MM.1S (cell line): ENCODE measurements at regions not wholly inside any gene's neighbourhood (a gene's known extent, or its start where the extent isn't known, plus 50 kb on each side); places are given as distances from the start of the nearest gene placed in this dataset.

ENCODE experiments used
- DNase-seq: peaks from one replicate; pipeline ENCODE4 v3.0.0-alpha.2; 2015
- H2AFZ ChIP-seq: fragments of 300-600 bp; sonication (generic); 2 replicates; pipeline ENCODE4 v1.6.0; 2016; ENCODE audit warnings: antibody characterized with exemption, low read length
- H3F3A ChIP-seq: fragments of 300-600 bp; sonication (generic); 2 replicates; pipeline ENCODE4 v1.6.1; 2016; ENCODE audit warnings: mild to moderate bottlenecking, antibody characterized with exemption, low read length, moderate library complexity, mixed read lengths; ENCODE audit not compliant: insufficient read depth
- H3K27ac ChIP-seq: fragments of 300-600 bp; sonication (generic); 2 replicates; pipeline ENCODE4 v1.5.1; 2016; ENCODE audit warnings: mild to moderate bottlenecking, low read length
- H3K27me3 ChIP-seq: fragments of 300-600 bp; sonication (generic); replicated peaks from 2 replicates; pipeline ENCODE4 v1.6.0; 2016; ENCODE audit warnings: low read length; ENCODE audit not compliant: insufficient read depth
- H3K36me3 ChIP-seq: fragments of 300-600 bp; sonication (generic); replicated peaks from 2 replicates; pipeline ENCODE4 v1.6.1; 2016; ENCODE audit warnings: mild to moderate bottlenecking, low read length, mixed read lengths; ENCODE audit not compliant: insufficient read depth
- H3K4me1 ChIP-seq: fragments of 300-600 bp; sonication (generic); 2 replicates; pipeline ENCODE4 v1.6.1; 2016; ENCODE audit warnings: low read length, mixed read lengths
- H3K4me2 ChIP-seq: fragments of 300-600 bp; sonication (generic); 2 replicates; pipeline ENCODE4 v1.6.0; 2016; ENCODE audit warnings: low read depth, low read length
- H3K4me3 ChIP-seq: fragments of 300-600 bp; sonication (generic); 2 replicates; pipeline ENCODE4 v1.5.1; 2016; ENCODE audit warnings: low read length, mixed read lengths
- H3K79me2 ChIP-seq: fragments of 300-600 bp; sonication (generic); 2 replicates; pipeline ENCODE4 v1.6.1; 2016; ENCODE audit warnings: mixed run types, low read length, mixed read lengths
- H3K9ac ChIP-seq: fragments of 300-600 bp; sonication (generic); 2 replicates; pipeline ENCODE4 v1.6.1; 2016; ENCODE audit warnings: low read length, mixed read lengths
- H3K9me2 ChIP-seq: fragments of 300-600 bp; sonication (generic); replicated peaks from 2 replicates; pipeline ENCODE4 v1.6.1; 2016; ENCODE audit warnings: mild to moderate bottlenecking, low read length, mixed read lengths; ENCODE audit not compliant: insufficient read depth
- H3K9me3 ChIP-seq: fragments of 300-600 bp; sonication (generic); replicated peaks from 2 replicates; pipeline ENCODE4 v1.6.1; 2016; ENCODE audit warnings: mild to moderate bottlenecking, low read length, mixed read lengths; ENCODE audit not compliant: insufficient read depth
- H4K20me1 ChIP-seq: fragments of 300-600 bp; sonication (generic); 2 replicates; pipeline ENCODE4 v1.6.1; 2016; ENCODE audit warnings: mild to moderate bottlenecking, low read length, moderate library complexity, mixed read lengths; ENCODE audit not compliant: insufficient read depth
- CTCF ChIP-seq: fragments of 300-600 bp; sonication (generic); IDR thresholded peaks from 2 replicates; pipeline ENCODE4 v1.5.1; 2016; ENCODE audit warnings: antibody characterized with exemption, low read length, mixed read lengths
- EZH2 ChIP-seq: fragments of 300-600 bp; sonication (generic); optimal IDR thresholded peaks from 2 replicates; pipeline ENCODE3; 2017; ENCODE audit warnings: low read depth, mild to moderate bottlenecking, antibody characterized with exemption, low read length, mixed read lengths
- EZH2phosphoT487 ChIP-seq: fragments of 300-600 bp; sonication (generic); IDR thresholded peaks from 2 replicates; pipeline ENCODE4 v1.6.1; 2018; ENCODE audit warnings: antibody characterized with exemption, low read length

GRCh38 chr14:42927313-42927712 is 1320.6 kb downstream of the LRFN5 start:
- no peaks in the 10 kb centered on the region for H4K20me1 ChIP-seq
- no peak overlapping the region for H3K27ac ChIP-seq
- H3K4me3 ChIP-seq = no peak overlapping the region
- TF ChIP-seq EZH2phosphoT487 (no peak), CTCF (no peak)
- no peak for DNase-seq
- no peaks in the 10 kb centered on the region for H3K27me3 ChIP-seq
- H3K9me3 ChIP-seq = no peaks in the 10 kb centered on the region
- no peaks in the 10 kb centered on the region for H3F3A ChIP-seq
- H3K36me3 ChIP-seq = no peaks in the 10 kb centered on the region
- no peak overlapping the region for H2AFZ ChIP-seq
- no peak overlapping the region for H3K4me2 ChIP-seq
- no peaks in the 10 kb centered on the region for H3K79me2 ChIP-seq
- no peak overlapping the region for H3K9ac ChIP-seq
- no peaks in the 10 kb centered on the region for H3K4me1 ChIP-seq
- H3K9me2 ChIP-seq = no peaks in the 10 kb centered on the region

GRCh38 chr14:42921901-42922300 is 1315.2 kb downstream of the LRFN5 start:
- Histone ChIP-seq H3K27ac (no peak overlapping the region), H4K20me1 (no peaks in the 10 kb centered on the region), H2AFZ (no peak overlapping the region), H3K9me3 (no peaks in the 10 kb centered on the region), H3K27me3 (no peaks in the 10 kb centered on the region), H3K4me3 (no peak overlapping the region), H3K4me1 (no peaks in the 10 kb centered on the region), H3F3A (no peaks in the 10 kb centered on the region), H3K9me2 (no peaks in the 10 kb centered on the region), H3K36me3 (no peaks in the 10 kb centered on the region), H3K79me2 (no peaks in the 10 kb centered on the region), H3K9ac (no peak overlapping the region), H3K4me2 (no peak overlapping the region)
- no peak for TF ChIP-seq CTCF
- no peak for TF ChIP-seq EZH2
- no peak for TF ChIP-seq EZH2phosphoT487
- DNase-seq = no peak

GRCh38 chr14:42918615-42919014 is 1311.9 kb downstream of the LRFN5 start:
- H3K9me3 ChIP-seq = no peaks in the 10 kb centered on the region
- no peaks in the 10 kb centered on the region for H4K20me1 ChIP-seq
- TF ChIP-seq EZH2phosphoT487 (no peak), EZH2 (no peak), CTCF (no peak)
- no peaks in the 10 kb centered on the region for H3F3A ChIP-seq
- no peak overlapping the region for H3K27ac ChIP-seq
- H3K36me3 ChIP-seq = no peaks in the 10 kb centered on the region
- H3K9ac ChIP-seq = no peak overlapping the region
- H3K9me2 ChIP-seq = no peaks in the 10 kb centered on the region
- no peaks in the 10 kb centered on the region for H3K4me1 ChIP-seq
- H3K4me3 ChIP-seq = no peak overlapping the region
- H3K27me3 ChIP-seq = no peaks in the 10 kb centered on the region
- no peak overlapping the region for H3K4me2 ChIP-seq
- no peak overlapping the region for H2AFZ ChIP-seq
- DNase-seq = no peak
- no peaks in the 10 kb centered on the region for H3K79me2 ChIP-seq
